ENCODE measurements at regions not wholly inside any gene's neighbourhood (a gene's known extent, or its start where the extent isn't known, plus 50 kb on each side); places are given as distances from the start of the nearest gene placed in this dataset.
"Not testable (repeated sequence)": the region's sequence is repeated elsewhere in the genome, so short reads cannot be mapped to it uniquely, and the experiment has no call there.

GRCh38 chr17:30731210-30732132, 93.0 kb downstream of the CRLF3 start:
- not testable (repeated sequence) for H3K27me3 ChIP-seq (ENCODE audit: control insufficient read depth in 1 of 2, insufficient read depth in 2 of 2, low read length in 2 of 2); H3K36me3 ChIP-seq (ENCODE audit: insufficient read depth, low read length); H3K9me3 ChIP-seq (ENCODE audit: low read length); H3K9ac ChIP-seq (ENCODE audit: low read length); H3K4me1 ChIP-seq (ENCODE audit: insufficient read depth, low read length)
- Histone ChIP-seq H3K4me3 (ENCODE audit: low read depth in 1 of 2, low read length in 2 of 2) (peak overlapping the region; percentile 32 to 94), H3K27ac (ENCODE audit: low read depth, low read length) (peak overlapping the region; percentile 92)

DNA sequence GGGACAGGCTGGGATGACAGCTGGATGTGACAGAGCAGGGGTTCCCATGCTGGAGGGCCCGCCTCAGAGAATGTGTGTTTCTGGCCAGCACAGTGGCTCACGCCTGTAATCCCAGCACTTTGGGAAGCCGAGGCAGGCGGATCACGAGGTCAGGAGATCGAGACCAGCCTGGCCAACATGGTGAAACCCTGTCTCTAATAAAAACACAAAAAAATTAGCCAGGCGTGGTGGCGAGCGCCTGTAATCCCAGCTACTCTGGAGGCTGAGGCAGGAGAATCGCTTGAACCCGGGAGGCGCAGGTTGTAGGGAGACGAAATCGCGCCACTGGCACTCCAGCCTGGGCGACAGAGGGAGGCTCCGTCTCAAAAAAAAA, 93.7 kb downstream of the CRLF3 start:
- not testable (repeated sequence) for H3K9me3 ChIP-seq (ENCODE audit: low read length); H3K27me3 ChIP-seq (ENCODE audit: control insufficient read depth in 1 of 2, insufficient read depth in 2 of 2, low read length in 2 of 2); H3K9ac ChIP-seq (ENCODE audit: low read length); H3K36me3 ChIP-seq (ENCODE audit: insufficient read depth, low read length); H3K4me1 ChIP-seq (ENCODE audit: insufficient read depth, low read length); H3K27ac ChIP-seq (ENCODE audit: low read depth, low read length)
- H3K4me3 ChIP-seq (ENCODE audit: low read depth in 1 of 2, low read length in 2 of 2): peak overlapping the region in 1 of 2 donors; percentile 32

DNA sequence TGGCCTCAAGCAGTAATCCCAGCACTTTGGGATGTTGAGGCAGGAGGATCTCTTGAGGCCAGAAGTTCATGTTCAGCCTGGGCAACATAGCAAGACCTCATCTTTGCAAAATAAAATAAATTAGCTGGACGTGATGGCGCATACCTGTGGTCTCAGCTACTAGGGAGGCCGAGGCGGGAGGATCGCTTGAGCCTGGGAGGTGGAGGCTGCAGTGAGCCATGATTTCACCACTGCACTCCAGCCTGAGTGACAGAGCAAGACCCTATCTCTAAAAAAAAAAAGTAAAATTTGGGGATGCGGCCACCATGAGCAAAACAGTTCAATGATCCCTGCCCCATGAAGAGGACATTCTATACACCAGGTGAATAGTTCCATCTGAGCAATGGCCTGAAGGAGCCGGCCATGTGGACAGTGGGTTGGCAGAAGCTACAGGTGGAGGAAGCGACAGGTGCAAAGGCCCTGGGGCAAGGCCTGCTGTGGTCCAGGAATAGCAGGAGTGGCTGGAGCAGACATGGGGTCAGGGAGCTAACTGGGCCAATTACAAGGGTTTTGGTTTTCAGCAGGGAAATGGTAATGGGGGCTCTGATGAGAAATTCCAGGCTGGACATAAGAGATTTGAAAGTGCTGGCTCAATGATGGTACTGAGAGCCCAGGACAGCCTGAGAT, 94.2 kb downstream of the CRLF3 start:
- H3K27me3 ChIP-seq (ENCODE audit: control insufficient read depth in 1 of 2, insufficient read depth in 2 of 2, low read length in 2 of 2); H3K27ac ChIP-seq (ENCODE audit: low read depth, low read length); H3K4me1 ChIP-seq (ENCODE audit: insufficient read depth, low read length); H3K36me3 ChIP-seq (ENCODE audit: insufficient read depth, low read length); H3K9ac ChIP-seq (ENCODE audit: low read length); H3K4me3 ChIP-seq (ENCODE audit: low read depth in 1 of 2, low read length in 2 of 2); H3K9me3 ChIP-seq (ENCODE audit: low read length): not testable (repeated sequence)

- H3K9ac ChIP-seq (ENCODE audit: low read length); H3K27ac ChIP-seq (ENCODE audit: low read depth, low read length); H3K9me3 ChIP-seq (ENCODE audit: low read length); H3K4me3 ChIP-seq (ENCODE audit: low read depth in 1 of 2, low read length in 2 of 2); H3K36me3 ChIP-seq (ENCODE audit: insufficient read depth, low read length); H3K4me1 ChIP-seq (ENCODE audit: insufficient read depth, low read length); H3K27me3 ChIP-seq (ENCODE audit: control insufficient read depth in 1 of 2, insufficient read depth in 2 of 2, low read length in 2 of 2): not testable (repeated sequence)
Observed at GRCh38 chr17:30729471-30730170, 94.9 kb downstream of the CRLF3 start.

DNA sequence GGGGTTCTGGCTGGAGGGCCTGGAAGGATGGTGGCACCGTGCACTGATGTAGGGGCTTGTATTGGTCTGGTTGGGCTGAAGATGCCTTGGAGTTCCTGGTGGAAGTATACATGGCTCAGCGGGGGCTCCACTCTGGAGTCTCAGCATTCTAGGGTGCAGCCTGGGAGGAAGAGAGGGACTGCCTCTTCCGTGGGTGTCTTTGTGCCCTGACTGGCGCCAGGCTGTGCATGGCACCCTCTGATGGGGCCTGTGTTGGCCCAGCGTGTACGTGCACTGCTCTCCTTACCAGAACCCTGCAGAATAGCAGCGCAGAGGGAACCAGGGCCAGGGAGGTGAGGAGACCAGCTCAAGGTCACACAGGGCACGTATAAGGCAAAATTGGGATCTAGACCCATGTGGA, 97.0 kb downstream of the CRLF3 start:
- not testable (repeated sequence) for H3K9me3 ChIP-seq (ENCODE audit: low read length); H3K4me3 ChIP-seq (ENCODE audit: low read depth in 1 of 2, low read length in 2 of 2); H3K9ac ChIP-seq (ENCODE audit: low read length); H3K36me3 ChIP-seq (ENCODE audit: insufficient read depth, low read length); H3K27ac ChIP-seq (ENCODE audit: low read depth, low read length); H3K27me3 ChIP-seq (ENCODE audit: control insufficient read depth in 1 of 2, insufficient read depth in 2 of 2, low read length in 2 of 2); H3K4me1 ChIP-seq (ENCODE audit: insufficient read depth, low read length)

GRCh38 chr17:30726734-30727133, 97.8 kb downstream of the CRLF3 start:
- not testable (repeated sequence) for H3K36me3 ChIP-seq (ENCODE audit: insufficient read depth, low read length); H3K27me3 ChIP-seq (ENCODE audit: control insufficient read depth in 1 of 2, insufficient read depth in 2 of 2, low read length in 2 of 2); H3K4me3 ChIP-seq (ENCODE audit: low read depth in 1 of 2, low read length in 2 of 2); H3K9ac ChIP-seq (ENCODE audit: low read length); H3K4me1 ChIP-seq (ENCODE audit: insufficient read depth, low read length); H3K27ac ChIP-seq (ENCODE audit: low read depth, low read length); H3K9me3 ChIP-seq (ENCODE audit: low read length)

GRCh38 chr17:30726310-30726709, 98.2 kb downstream of the CRLF3 start:
- not testable (repeated sequence) for H3K9ac ChIP-seq (ENCODE audit: low read length); H3K4me1 ChIP-seq (ENCODE audit: insufficient read depth, low read length); H3K36me3 ChIP-seq (ENCODE audit: insufficient read depth, low read length); H3K9me3 ChIP-seq (ENCODE audit: low read length); H3K4me3 ChIP-seq (ENCODE audit: low read depth in 1 of 2, low read length in 2 of 2); H3K27me3 ChIP-seq (ENCODE audit: control insufficient read depth in 1 of 2, insufficient read depth in 2 of 2, low read length in 2 of 2); H3K27ac ChIP-seq (ENCODE audit: low read depth, low read length)

DNA sequence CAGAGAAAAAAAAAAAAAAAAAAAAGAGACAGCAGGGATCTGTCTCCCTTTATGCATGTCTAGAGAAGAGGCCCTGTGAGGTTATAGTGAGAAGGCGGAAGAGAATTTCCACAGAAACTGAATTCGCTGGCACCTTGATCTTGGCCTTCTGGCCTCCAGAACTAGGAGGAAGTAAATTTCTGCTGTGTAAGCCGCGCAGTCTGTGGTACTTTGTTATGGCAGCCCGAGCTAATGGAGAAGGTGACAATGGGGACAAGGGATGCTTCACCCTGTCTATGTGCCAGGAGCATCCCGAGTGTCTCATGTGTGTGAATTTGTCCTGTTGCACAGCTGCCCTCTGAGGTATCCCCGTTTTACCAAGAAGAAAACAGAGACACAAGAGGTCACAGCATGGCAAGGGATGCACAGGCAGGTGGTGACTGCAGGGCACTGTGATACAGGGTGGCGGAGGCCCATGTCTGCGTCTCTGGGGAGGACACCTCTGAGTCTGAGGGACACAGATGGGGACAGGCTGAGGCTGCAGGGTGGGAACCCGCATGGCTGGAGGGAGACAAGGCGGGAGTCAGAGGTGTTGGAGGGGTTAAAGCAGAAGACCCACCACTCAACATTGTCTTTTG, 100.3 kb downstream of the CRLF3 start:
- H3K9ac ChIP-seq (ENCODE audit: low read length); H3K36me3 ChIP-seq (ENCODE audit: insufficient read depth, low read length); H3K9me3 ChIP-seq (ENCODE audit: low read length); H3K27me3 ChIP-seq (ENCODE audit: control insufficient read depth in 1 of 2, insufficient read depth in 2 of 2, low read length in 2 of 2); H3K27ac ChIP-seq (ENCODE audit: low read depth, low read length); H3K4me1 ChIP-seq (ENCODE audit: insufficient read depth, low read length); H3K4me3 ChIP-seq (ENCODE audit: low read depth in 1 of 2, low read length in 2 of 2): not testable (repeated sequence)

DNA sequence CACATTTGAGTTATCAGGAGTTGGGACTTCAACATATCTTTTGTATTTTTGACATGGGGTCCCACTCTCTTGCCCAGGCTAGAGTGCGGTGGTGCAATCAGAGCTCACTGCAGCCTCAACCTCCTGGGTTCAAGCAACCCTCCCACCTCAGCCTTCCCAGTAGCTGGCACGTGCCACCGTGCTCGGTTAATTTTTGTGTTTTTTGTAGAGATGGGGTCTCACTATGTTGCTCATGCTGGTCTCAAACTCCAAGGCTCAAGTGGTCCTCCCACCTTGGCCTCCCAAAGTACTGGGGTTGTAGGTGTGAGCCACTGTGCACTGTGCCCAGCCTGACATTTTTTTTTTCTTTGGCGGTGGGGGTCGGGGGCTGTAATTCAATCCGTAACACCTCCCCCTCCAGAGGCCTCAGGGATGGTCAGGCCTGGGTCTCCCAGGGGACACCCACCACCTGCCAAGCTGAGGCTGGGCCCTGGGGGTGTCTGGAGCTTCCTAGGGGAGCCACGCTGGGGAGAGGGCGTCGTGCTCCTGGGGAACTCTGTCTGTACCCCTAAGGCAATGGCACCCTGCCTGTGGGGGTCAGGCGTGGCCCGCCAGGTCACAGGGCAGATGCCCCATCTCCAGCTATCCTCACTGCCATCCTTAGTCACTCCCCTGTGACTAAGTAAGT, 102.2 kb downstream of the CRLF3 start:
- H3K4me3 ChIP-seq (ENCODE audit: low read depth in 1 of 2, low read length in 2 of 2); H3K4me1 ChIP-seq (ENCODE audit: insufficient read depth, low read length); H3K36me3 ChIP-seq (ENCODE audit: insufficient read depth, low read length); H3K27me3 ChIP-seq (ENCODE audit: control insufficient read depth in 1 of 2, insufficient read depth in 2 of 2, low read length in 2 of 2); H3K9ac ChIP-seq (ENCODE audit: low read length); H3K27ac ChIP-seq (ENCODE audit: low read depth, low read length); H3K9me3 ChIP-seq (ENCODE audit: low read length): not testable (repeated sequence)

- H3K27ac ChIP-seq (ENCODE audit: low read depth, low read length); H3K27me3 ChIP-seq (ENCODE audit: control insufficient read depth in 1 of 2, insufficient read depth in 2 of 2, low read length in 2 of 2); H3K4me1 ChIP-seq (ENCODE audit: insufficient read depth, low read length); H3K36me3 ChIP-seq (ENCODE audit: insufficient read depth, low read length); H3K9ac ChIP-seq (ENCODE audit: low read length); H3K4me3 ChIP-seq (ENCODE audit: low read depth in 1 of 2, low read length in 2 of 2); H3K9me3 ChIP-seq (ENCODE audit: low read length): not testable (repeated sequence)
Observed at GRCh38 chr17:30720971-30721370, 103.5 kb downstream of the CRLF3 start.

GRCh38 chr17:30720013-30720471, 104.5 kb downstream of the CRLF3 start:
- H3K27ac ChIP-seq (ENCODE audit: low read depth, low read length): no peak overlapping the region
- no peaks in the 10 kb centered on the region for H3K36me3 ChIP-seq (ENCODE audit: insufficient read depth, low read length)
- H3K4me1 ChIP-seq (ENCODE audit: insufficient read depth, low read length): no peaks in the 10 kb centered on the region
- no peaks in the 10 kb centered on the region for H3K27me3 ChIP-seq (ENCODE audit: control insufficient read depth in 1 of 2, insufficient read depth in 2 of 2, low read length in 2 of 2)
- H3K9me3 ChIP-seq (ENCODE audit: low read length): no peaks in the 10 kb centered on the region
- H3K4me3 ChIP-seq (ENCODE audit: low read depth in 1 of 2, low read length in 2 of 2): no peak overlapping the region
- H3K9ac ChIP-seq (ENCODE audit: low read length): no peak overlapping the region
